ENCODE measurements at regions not wholly inside any gene's neighbourhood (a gene's known extent, or its start where the extent isn't known, plus 50 kb on each side); places are given as distances from the start of the nearest gene placed in this dataset.

- TF ChIP-seq EZH2 (IDR thresholded peaks at IDR 0.05; ENCODE audit: borderline replicate concordance, low read length) (no peak), CTCF (conservative IDR thresholded peaks at IDR 0.05 in 1 of 2, IDR thresholded peaks at IDR 0.05 in 1 of 2; ENCODE audit: extremely low read depth in 1 of 2, insufficient read depth in 1 of 2, low read depth in 1 of 2, low read length in 2 of 2) (no peak)
Measured at GRCh38 chr7:27299861-27300260, 57.3 kb downstream of the EVX1 start.
